ENCODE measurements at regions not wholly inside any gene's neighbourhood (a gene's known extent, or its start where the extent isn't known, plus 50 kb on each side); places are given as distances from the start of the nearest gene placed in this dataset.

DNA sequence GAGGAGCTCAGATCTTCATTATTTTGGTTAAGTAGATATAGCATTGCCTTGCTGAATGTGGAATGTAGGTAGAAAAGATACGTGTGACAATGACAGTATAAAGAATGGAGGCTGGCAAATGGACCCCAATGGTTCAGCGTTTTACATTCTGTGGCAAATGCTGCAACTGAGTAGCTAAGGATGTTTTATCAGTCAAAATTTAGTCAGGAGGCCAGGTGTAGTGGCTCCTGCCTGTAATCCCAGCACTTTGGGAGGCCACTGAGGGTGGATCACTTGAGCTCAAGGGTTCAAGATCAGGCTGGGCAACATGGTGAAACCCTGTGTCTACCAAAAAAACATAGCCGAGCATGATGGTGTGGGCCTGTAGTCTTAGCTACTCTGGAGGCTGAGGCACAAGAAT lies 120.5 kb upstream of the GHITM start:
- TF ChIP-seq, protein P1, sequence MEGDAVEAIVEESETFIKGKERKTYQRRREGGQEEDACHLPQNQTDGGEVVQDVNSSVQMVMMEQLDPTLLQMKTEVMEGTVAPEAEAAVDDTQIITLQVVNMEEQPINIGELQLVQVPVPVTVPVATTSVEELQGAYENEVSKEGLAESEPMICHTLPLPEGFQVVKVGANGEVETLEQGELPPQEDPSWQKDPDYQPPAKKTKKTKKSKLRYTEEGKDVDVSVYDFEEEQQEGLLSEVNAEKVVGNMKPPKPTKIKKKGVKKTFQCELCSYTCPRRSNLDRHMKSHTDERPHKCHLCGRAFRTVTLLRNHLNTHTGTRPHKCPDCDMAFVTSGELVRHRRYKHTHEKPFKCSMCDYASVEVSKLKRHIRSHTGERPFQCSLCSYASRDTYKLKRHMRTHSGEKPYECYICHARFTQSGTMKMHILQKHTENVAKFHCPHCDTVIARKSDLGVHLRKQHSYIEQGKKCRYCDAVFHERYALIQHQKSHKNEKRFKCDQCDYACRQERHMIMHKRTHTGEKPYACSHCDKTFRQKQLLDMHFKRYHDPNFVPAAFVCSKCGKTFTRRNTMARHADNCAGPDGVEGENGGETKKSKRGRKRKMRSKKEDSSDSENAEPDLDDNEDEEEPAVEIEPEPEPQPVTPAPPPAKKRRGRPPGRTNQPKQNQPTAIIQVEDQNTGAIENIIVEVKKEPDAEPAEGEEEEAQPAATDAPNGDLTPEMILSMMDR (IDR thresholded peaks at IDR 0.05; ENCODE audit: low read length): no peak
- TF ChIP-seq EZH2 (optimal IDR thresholded peaks at IDR 0.05; ENCODE audit: low read depth, low read length): no peak

Measured in MM.1S (cell line).